Islet precursor cell (in vitro differentiated cells): ENCODE measurements at regions not wholly inside any gene's neighbourhood (a gene's known extent, or its start where the extent isn't known, plus 50 kb on each side); places are given as distances from the start of the nearest gene placed in this dataset.
A peak's percentile ranks its signal among the peaks of the same experiment; 100 is the strongest.
"Not testable (repeated sequence)": the region's sequence is repeated elsewhere in the genome, so short reads cannot be mapped to it uniquely, and the experiment has no call there.

Source experiments
- DNase-seq: peaks from one replicate; pipeline ENCODE4 v3.0.0-alpha.2; 2018

DNA sequence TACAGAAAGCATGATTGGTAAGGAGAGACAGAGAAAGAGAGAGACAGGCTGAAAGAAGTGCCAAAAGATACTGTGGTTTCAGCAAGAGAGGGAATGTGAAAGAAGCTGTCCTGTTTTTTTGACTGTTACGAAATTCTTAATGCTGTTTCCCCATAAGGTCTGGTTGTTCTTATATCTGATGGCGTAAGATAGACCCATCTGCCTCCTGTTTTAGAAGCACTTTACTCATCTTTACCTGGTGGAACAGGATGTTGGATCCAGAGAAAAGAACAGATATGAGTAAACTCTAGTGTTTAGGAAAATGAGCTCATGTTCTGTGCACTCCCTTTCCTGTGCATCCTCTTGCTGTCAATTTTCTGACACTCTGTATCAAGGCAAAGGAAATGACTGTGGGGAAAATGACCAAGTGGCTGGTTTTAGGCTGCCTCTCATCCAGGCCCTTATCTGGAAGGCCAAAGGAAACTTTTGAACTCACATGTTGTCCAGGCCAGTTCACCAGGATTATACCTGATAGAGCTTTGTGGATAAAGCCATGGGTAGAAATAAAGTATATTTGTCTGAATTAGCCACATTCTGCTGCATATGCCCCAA is 311.7 kb upstream of the HTR2C start:
- no peak for DNase-seq

DNA sequence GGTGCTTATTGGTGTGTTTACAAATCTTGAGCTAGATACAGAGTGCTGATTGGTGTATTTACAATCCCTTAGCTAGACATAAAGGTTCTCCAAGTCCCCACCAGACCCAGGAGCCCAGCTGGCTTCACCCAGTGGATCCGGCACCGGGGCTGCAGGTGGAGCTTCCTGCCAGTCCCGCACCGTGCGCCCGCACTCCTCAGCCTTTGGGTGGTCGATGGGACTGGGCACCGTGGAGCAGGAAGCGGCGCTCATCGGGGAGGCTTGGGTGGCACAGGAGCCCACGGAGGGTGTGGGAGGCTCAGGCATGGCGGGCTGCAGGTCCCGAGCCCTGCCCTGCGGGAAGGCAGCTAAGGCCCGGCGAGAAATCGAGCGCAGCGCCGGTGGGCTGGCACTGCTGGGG is 313.5 kb upstream of the HTR2C start:
- not testable (repeated sequence) for DNase-seq

DNA sequence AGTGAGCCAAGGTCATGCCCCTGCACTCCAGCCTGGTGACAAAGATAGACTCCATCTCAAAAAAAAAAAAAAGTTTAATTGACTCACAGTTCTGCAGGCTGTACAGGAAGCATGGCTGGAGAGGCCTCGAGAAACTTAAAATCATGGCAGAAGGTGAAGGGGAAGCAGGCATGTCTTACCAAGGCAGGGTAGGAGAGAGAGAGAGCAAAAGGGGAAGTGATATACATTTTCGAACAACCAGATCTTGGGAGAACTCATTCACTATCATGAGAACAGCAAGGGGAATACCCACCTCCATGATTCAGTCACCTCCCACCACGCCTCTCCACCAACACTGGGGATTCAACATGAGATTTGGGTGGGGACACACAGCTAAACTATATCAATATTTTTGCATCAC is 315.2 kb upstream of the HTR2C start:
- DNase-seq, result no peak

- DNase-seq, result peak; percentile 54
Measured at GRCh38 chrX:114267142-114267541, 316.7 kb upstream of the HTR2C start.

- DNase-seq, result no peak
Measured at GRCh38 chrX:114252186-114252585, 331.7 kb upstream of the HTR2C start.

DNA sequence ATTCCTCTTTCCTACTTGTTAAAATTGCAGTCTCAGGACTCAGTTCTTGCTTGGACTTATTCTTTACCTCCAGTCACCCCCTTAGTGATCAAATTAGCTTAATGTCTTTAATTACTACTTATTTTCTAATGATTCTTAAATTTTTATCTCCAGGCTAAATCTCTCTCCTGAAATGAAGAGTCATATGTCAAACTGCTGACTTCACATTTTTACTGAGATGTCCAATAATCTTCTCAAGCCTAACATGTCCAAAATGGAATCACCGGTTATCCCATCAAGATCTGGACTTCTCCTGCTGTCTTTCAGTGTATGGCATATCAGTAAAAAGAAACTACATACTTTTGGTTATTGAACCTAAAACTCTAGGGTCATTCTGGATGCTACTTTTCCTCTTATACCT is 332.3 kb upstream of the HTR2C start:
- no peak for DNase-seq

GRCh38 chrX:114221445-114221844 is 362.4 kb upstream of the HTR2C start:
- DNase-seq, result no peak

- DNase-seq, result no peak
Measured at GRCh38 chrX:114210879-114211278, 373.0 kb upstream of the HTR2C start.

- DNase-seq, result no peak
Measured at GRCh38 chrX:114201622-114202021, 382.3 kb upstream of the HTR2C start.

DNA sequence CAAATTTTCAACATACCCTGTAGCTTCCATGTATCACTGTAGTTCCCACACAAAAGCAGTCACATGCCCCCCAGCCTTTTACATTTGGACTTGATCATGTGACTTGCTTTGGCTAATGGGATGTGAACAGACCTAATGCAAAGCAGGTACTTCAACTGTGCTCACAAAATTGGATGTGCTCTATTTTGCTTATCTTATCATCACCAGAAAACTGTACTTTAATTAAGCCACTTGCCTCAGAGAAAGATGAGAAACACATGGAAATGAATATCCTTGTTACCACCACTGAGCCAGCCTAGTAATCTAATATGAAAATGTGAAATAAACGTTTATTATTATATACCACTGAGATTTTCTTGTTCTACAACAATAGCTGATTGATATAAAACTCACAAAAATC is 402.7 kb upstream of the HTR2C start:
- DNase-seq, result no peak

DNA sequence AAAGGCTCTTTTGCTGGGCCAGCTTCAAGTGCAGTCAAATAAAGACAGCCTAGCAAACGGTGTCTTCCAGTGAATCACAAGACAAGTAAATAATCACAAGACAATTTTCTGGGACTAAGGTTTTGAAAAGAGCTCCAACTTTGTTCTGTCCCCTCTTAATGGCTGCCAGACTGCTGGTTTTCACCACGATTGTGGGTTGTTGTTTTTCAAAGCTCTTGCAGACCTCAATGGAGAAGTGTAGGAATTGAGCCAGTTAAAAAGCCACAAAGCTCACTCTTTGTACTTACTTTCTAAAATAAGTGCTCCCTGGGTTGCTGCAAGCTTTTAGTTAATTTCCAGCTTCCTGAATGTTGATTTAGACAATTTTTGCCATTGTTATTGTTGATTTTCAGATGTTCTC is 405.8 kb upstream of the HTR2C start:
- DNase-seq, result no peak

- not testable (repeated sequence) for DNase-seq
Measured at GRCh38 chrX:114167276-114167675, 416.6 kb upstream of the HTR2C start.

GRCh38 chrX:114166601-114167000 is 417.3 kb upstream of the HTR2C start:
- DNase-seq, result no peak

GRCh38 chrX:114165537-114165936 is 418.3 kb upstream of the HTR2C start:
- DNase-seq, result no peak

- peak; percentile 70 for DNase-seq
Measured at GRCh38 chrX:114162068-114162735, 421.7 kb upstream of the HTR2C start.

DNA sequence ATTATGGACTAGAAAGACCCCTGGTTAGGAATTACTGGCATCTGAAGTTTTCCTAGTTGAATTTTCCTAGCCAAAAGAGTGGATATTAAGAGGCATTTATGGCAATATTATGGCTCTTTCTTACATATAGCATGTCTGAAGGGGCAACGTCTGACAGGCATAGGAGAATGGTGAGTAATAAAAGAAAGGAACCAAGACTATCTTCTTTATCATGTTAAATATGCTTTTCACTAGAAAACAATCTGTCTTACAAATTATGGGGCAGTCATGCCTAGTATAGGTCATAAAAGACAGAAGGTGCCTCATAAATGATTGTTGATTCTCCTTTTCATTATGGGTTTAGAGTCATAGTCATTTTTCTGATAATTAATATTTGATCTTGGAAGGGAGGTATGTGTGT is 431.1 kb upstream of the HTR2C start:
- no peak for DNase-seq

- no peak for DNase-seq
Measured at GRCh38 chrX:114152130-114152529, 431.8 kb upstream of the HTR2C start.

- DNase-seq, result no peak
Measured at GRCh38 chrX:114134465-114134864, 449.4 kb upstream of the HTR2C start.

- DNase-seq, result no peak
Measured at GRCh38 chrX:114127411-114128025, 456.4 kb upstream of the HTR2C start.

- no peak for DNase-seq
Measured at GRCh38 chrX:114127005-114127404, 456.9 kb upstream of the HTR2C start.

- no peak for DNase-seq
Measured at GRCh38 chrX:114101081-114101480, 482.8 kb upstream of the HTR2C start.

GRCh38 chrX:114097866-114098265 is 486.0 kb upstream of the HTR2C start:
- no peak for DNase-seq

DNA sequence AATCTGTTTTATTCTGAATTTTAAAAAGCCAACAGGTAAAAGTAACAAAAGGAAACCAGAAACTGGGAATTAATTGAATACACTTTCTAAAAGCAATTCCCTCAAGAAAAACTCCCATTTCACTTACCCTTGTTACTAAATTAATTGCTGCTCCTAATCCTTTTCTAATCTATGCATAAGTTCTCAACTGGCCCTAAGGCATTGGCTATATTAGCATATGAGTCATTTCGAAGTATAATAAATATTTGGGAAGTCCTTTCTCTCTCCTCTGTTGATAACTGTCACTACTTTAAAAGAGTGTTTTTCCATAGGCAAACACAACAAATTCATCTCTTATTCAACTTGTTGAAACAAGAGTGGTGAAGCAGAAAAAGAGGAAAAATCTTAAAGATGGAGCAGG is 486.5 kb upstream of the HTR2C start:
- DNase-seq, result no peak

- no peak for DNase-seq
Measured at GRCh38 chrX:114095789-114096188, 488.1 kb upstream of the HTR2C start.

DNA sequence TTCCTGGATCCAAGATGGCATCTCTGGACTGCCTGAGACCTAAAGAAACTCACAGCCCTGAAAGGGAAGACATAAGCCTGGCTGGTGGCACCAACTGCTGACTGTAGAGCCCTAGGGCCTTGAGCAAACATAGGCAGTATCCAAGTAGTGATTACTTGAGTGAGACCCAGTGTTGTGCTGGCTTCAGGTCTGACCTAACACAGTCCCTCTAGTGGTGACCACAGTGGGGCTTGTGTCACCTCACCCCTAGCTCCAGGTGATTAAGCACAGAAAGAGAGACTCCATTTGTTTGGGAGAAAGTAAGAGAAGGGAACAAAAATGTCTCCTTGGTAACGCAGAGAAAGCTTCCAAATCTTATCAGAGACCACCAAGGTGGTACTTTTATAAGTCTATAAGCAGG is 496.3 kb upstream of the HTR2C start:
- no peak for DNase-seq
